ENCODE measurements at regions not wholly inside any gene's neighbourhood (a gene's known extent, or its start where the extent isn't known, plus 50 kb on each side); places are given as distances from the start of the nearest gene placed in this dataset.
"Not testable (repeated sequence)": the region's sequence is repeated elsewhere in the genome, so short reads cannot be mapped to it uniquely, and the experiment has no call there.

- H3K4me3 ChIP-seq (ENCODE audit: low read length); DNase-seq (ENCODE audit: low read depth, low spot score): not testable (repeated sequence)
Measured at GRCh38 chr7:35853194-35853593, 52.3 kb downstream of the SEPTIN7 start.

DNA sequence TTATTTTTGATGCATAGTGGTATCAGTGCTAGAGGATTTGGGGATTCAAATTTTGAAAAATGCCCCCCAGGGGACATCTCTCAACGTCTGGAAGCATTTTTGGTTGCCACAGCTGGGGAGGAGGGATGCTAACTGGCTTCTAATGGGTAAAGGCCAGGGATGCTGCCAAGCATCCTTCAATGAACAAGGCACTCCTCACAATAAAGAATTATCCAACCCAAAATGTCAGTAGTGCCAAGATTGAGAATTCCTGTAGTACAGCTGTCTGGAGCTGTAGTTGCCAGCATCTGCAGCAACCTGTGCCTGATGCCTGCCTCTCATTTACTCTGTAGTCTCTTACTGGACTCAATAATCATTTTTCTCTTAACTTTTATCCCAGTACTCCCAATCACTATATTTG lies 53.5 kb downstream of the SEPTIN7 start:
- H3K4me3 ChIP-seq (ENCODE audit: low read length), result no peak overlapping the region
- DNase-seq (ENCODE audit: low read depth, low spot score), result no peak

DNA sequence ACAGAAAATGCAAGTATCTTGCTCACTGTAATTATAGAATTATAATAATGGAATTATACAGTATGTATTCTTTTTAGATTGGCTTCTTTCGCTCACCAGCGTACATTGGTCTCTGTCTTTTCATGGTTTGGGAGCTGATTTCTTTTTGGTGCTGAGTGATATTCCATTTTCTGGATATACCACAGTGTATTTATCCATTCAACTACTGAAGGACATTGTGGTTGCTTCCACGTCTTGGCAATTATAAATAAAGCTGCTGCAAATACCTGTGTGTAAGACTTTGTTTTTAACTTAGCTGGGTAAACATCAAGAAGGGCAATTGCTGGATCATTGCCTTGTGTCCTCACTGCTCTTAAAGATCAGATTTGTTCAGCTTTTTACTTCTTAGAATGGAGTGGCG lies 55.3 kb downstream of the SEPTIN7 start:
- no peak for DNase-seq (ENCODE audit: low read depth, low spot score)

DNA sequence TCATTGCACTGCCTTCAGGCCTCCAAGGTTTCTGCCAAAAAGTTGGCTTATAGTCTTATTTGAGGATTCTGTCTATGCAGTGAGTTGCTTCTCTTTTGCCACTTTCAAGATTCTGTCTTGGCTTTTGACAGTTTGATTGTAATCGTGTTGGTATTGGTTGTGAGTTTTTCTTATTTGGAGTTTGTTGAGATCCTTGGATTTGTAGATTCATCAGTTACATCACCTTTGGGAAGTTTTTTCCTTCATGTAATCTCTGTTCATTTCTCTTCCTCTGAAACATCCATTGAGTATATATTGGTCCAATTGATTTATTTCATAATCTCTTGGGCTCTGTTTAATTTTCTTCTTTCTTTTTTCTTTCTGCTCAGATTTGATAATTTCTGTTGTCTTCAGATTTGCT lies 59.8 kb downstream of the SEPTIN7 start:
- no peak overlapping the region for H3K4me3 ChIP-seq (ENCODE audit: low read length)
- no peak for DNase-seq (ENCODE audit: low read depth, low spot score)

More for the DNA sequence above, 55.3 kb downstream of the SEPTIN7 start:
- no peak overlapping the region for H3K4me3 ChIP-seq (ENCODE audit: low read length)

DNA sequence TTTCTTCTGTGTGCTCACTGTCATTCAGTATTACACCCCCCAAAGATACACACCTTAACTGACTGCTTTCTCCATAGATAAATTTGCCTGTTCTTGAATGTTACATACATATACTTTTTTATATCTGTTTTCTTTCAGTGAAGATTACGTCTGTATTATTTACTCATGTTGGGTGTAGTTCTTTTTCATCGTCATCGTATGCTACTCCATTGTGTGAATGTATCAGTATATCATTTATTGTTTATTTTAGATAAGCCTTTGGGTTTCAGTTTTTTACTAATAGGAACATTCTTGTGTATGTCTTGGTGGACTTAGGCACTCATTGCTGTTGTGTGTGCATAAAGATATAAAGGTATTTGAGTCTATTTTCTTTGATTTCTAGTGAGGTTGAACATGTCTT lies 64.4 kb downstream of the SEPTIN7 start:
- DNase-seq (ENCODE audit: low read depth, low spot score), result no peak
- H3K4me3 ChIP-seq (ENCODE audit: low read length), result no peak overlapping the region

GRCh38 chr7:35866186-35866585 lies 65.3 kb downstream of the SEPTIN7 start:
- DNase-seq (ENCODE audit: low read depth, low spot score), result no peak
- H3K4me3 ChIP-seq (ENCODE audit: low read length), result no peak overlapping the region

- not testable (repeated sequence) for DNase-seq (ENCODE audit: low read depth, low spot score); H3K4me3 ChIP-seq (ENCODE audit: low read length)
Measured at GRCh38 chr7:35869117-35869516, 68.3 kb downstream of the SEPTIN7 start.

GRCh38 chr7:35869810-35870209 lies 69.0 kb downstream of the SEPTIN7 start:
- no peak for DNase-seq (ENCODE audit: low read depth, low spot score)
- H3K4me3 ChIP-seq (ENCODE audit: low read length), result no peak overlapping the region

- H3K4me3 ChIP-seq (ENCODE audit: low read length), result no peak overlapping the region
Measured at GRCh38 chr7:35871856-35872255, 71.0 kb downstream of the SEPTIN7 start.

DNA sequence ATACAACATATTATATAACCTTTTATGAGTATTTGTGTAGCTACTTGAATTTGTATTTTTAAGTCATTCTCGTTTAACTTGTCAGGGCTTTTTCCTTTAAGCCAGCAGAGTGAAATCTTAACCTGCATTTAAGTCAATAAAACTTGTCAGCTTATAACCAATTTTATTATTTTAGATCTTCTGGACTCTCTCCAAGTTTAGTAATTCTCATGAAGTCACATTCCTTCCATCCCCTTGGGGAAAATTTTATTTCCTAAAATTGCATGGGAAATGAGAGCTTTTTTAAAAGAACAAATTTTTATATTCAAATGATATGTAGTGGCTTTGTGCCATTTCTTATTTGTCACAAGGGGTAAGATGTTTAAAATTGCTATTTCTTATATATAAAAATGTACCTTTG lies 74.0 kb downstream of the SEPTIN7 start:
- no peak overlapping the region for H3K4me3 ChIP-seq (ENCODE audit: low read length)
- no peak for DNase-seq (ENCODE audit: low read depth, low spot score)

More at GRCh38 chr7:35871856-35872255, 71.0 kb downstream of the SEPTIN7 start:
- DNase-seq (ENCODE audit: low read depth, low spot score), result no peak

GRCh38 chr7:35875292-35875691 lies 74.4 kb downstream of the SEPTIN7 start:
- DNase-seq (ENCODE audit: low read depth, low spot score), result no peak
- no peak overlapping the region for H3K4me3 ChIP-seq (ENCODE audit: low read length)

DNA sequence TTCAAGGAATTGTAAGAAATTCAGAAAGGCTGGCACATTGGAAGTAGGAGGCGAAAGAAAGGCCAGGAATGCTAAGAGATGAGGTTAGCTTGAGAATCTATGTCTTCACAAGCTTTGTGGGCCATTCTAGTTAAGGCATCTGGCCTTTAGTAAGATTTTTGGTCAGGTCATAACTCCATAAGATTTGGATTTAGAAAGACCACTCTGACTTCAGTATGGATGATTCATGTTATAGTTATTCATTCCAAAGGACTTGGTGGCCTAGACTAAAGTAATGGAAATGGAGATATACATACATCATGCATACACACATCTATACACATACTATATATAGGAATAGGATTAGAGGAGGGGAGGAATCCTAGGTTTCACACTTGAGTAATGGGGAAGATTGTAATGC lies 77.5 kb downstream of the SEPTIN7 start:
- no peak for DNase-seq (ENCODE audit: low read depth, low spot score)
- H3K4me3 ChIP-seq (ENCODE audit: low read length), result no peak overlapping the region

GRCh38 chr7:35887430-35887829 lies 86.6 kb downstream of the SEPTIN7 start:
- DNase-seq (ENCODE audit: low read depth, low spot score); H3K4me3 ChIP-seq (ENCODE audit: low read length): not testable (repeated sequence)

DNA sequence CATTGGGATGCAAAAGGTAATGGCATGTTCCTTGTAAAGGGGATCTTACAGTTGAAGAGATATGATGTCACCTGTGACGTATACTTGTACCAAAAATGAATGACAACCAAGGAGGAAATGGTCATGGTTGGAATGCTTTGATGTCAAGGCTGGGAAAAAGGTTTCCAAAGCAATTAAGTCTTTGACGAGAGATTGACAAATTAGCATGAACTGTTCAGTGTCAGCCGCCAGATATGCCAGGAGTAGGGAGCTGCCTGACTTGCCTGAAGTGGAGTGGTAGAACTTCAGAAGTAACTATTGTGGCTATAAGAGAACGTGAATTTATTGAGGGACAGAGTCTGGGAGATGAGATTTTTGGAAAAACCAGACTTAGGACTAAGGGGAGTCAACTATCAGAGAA lies 88.1 kb downstream of the SEPTIN7 start:
- no peak for DNase-seq (ENCODE audit: low read depth, low spot score)
- H3K4me3 ChIP-seq (ENCODE audit: low read length), result no peak overlapping the region

- no peak for DNase-seq (ENCODE audit: low read depth, low spot score)
- no peak overlapping the region for H3K4me3 ChIP-seq (ENCODE audit: low read length)
Measured at GRCh38 chr7:35889870-35890269, 89.0 kb downstream of the SEPTIN7 start.

DNA sequence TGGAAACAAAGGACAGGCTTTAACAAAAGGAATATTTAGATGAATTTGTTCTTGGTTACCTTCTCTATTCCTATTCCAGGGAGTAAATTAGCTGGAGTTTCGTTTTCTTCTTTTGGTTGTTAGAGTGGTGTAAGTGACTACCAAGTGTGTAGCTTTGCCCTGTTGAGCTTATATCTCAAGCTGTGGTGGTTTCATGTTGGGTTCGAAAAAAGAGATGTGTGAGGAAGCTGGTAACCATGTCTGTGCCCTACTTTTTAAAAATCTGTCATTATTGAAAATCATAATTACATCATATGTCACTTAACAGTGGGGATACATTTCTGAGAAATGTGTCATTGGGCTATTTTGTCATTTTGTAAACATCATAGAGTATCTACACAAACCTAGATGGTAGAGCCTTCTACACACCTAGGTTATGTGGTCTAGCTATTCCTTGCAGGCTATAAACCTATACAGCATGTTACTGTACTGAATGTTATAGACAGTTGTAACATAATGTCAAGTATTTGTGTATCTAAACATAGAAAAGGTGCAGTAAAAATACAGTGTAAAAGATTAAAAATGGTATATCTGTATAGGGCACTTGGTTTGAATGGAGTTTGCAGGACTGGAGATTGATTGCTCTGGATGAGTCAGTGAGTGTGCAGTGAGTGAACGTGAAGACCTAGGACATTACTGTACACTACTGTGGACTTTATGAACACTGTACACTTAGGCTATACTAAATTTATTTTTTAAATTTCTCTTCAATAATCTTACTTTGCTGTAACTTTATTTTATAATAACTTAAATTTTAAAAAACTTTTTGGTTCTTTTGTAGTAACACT lies 90.4 kb downstream of the SEPTIN7 start:
- H3K4me3 ChIP-seq (ENCODE audit: low read length), result no peak overlapping the region
- DNase-seq (ENCODE audit: low read depth, low spot score), result no peak

DNA sequence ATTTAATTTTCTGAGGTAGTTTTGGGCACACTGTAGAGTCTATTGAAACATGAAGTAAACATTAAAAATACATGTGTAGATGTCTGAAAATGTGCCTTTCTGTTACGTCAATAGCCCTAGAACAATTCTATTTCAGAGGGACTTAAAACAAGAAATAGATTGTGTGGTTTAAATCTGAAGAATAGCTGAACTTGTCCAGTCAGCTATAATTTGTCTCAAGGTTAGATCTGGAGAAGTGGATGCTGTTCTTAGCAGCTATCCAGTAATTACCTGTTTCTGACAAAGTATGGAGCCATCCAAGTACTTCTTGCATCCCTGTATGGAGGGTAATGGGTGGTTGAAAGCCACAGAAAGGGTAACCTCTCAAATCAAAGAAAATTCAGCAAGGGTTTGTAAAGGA lies 92.8 kb downstream of the SEPTIN7 start:
- no peak for DNase-seq (ENCODE audit: low read depth, low spot score)
- H3K4me3 ChIP-seq (ENCODE audit: low read length), result no peak overlapping the region

GRCh38 chr7:35894721-35895120 lies 93.9 kb downstream of the SEPTIN7 start:
- no peak overlapping the region for H3K4me3 ChIP-seq (ENCODE audit: low read length)
- DNase-seq (ENCODE audit: low read depth, low spot score), result no peak

DNA sequence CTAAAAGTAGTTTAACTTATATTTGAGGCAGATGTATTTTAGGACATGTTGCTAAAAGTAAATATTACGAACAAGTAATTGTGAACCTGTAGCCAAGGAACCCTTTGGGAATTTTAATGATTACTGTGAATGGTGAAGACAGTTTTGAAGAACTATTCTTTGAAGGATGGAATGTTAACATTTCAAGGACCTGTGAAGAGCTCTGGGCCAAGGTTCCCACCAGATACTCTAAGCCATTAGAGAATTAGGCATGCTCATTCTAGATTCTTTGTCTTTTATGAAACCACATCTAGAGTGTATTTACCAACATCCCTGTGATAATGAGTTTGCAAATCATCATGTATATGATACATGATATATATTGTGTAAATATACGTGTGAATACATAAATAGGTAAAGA lies 99.8 kb downstream of the SEPTIN7 start:
- H3K4me3 ChIP-seq (ENCODE audit: low read length), result no peak overlapping the region
- no peak for DNase-seq (ENCODE audit: low read depth, low spot score)

DNA sequence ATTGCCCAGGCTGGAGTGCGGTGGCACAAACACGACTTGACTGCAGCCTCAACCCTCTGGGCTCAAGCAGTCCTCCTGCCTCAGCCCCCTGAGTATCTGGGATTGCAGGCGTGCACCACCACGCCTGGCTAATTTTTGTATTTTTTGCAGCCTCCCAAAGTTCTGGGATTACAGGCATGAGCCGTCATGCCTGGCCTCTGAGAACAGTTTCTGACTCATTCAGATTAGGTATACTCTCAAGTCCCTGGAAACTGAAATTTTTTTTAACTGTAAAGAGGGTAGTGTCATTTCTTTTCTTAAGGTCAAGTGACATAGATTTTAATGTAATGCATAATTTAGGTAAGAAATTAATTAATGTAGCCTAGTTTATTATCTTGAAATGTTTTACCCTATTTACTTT lies 104.7 kb downstream of the SEPTIN7 start:
- no peak for DNase-seq (ENCODE audit: low read depth, low spot score)
- no peak overlapping the region for H3K4me3 ChIP-seq (ENCODE audit: low read length)

DNA sequence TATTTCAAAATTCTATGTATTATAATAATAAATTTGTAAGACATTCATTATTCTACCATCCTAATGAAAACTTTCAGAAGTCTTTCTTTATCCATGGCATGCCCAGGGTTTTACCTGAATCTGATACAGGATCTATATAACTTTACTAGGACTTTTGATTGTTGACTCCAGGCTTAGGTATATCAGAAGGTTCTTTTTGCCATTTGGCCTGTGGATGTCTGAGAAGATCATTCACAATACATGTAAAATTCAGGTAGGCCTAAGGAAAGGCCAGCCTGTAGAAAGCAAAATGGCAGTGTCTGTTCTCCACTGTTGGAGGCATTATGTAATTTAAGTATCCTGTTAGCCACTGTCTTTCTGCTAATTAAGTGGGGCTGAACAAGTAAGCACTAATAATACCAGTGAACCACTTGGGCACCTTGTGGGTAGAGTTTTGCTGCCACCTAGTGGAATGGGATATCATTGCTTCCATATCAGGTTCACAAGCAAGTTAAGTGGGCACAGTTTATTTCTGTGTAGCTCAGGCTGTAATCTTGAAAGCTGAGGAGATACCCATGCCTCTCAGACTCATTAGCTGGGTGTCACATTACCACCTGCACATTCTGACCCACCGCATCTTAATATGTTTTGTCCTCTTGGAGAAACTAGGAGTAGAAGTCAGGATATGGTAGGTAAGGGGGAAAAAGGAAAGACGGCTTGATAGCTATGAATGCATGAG lies 105.5 kb downstream of the SEPTIN7 start:
- DNase-seq (ENCODE audit: low read depth, low spot score), result peak; percentile 83
- H3K4me3 ChIP-seq (ENCODE audit: low read length), result no peak overlapping the region
